Neural cell (in vitro differentiated cells): ENCODE measurements at regions not wholly inside any gene's neighbourhood (a gene's known extent, or its start where the extent isn't known, plus 50 kb on each side); places are given as distances from the start of the nearest gene placed in this dataset.

Experiments
- EP300 ChIP-seq: fragments of 450-650 bp; conservative IDR thresholded peaks from 2 replicates; pipeline ENCODE4 v1.6.1; 2014; ENCODE audit warnings: antibody characterized with exemption, mild to moderate bottlenecking, moderate library complexity; ENCODE audit not compliant: poor library complexity, severe bottlenecking
- EZH2 ChIP-seq: fragments of 200-600, 300-800 bp; shearing (Covaris generic), sonication (generic); IDR thresholded peaks from 2 replicates; pipeline ENCODE4 v1.6.1; 2014; ENCODE audit warnings: antibody characterized with exemption, low read length, borderline replicate concordance, mild to moderate bottlenecking; ENCODE audit not compliant: insufficient read depth, poor library complexity, severe bottlenecking
- POLR2AphosphoS5 ChIP-seq: IDR thresholded peaks from 2 replicates; pipeline ENCODE4 v1.6.1; 2012
- REST ChIP-seq: IDR thresholded peaks from 2 replicates; pipeline ENCODE4 v1.6.1; 2012; ENCODE audit warnings: borderline replicate concordance
- TAF1 ChIP-seq: IDR thresholded peaks from 2 replicates; pipeline ENCODE4 v1.6.1; 2012; ENCODE audit warnings: low read depth
- TF ChIP-seq, protein P1 (sequence below): fragments of 450-650 bp; IDR thresholded peaks from 2 replicates; pipeline ENCODE4 v1.5.1; 2014; ENCODE audit warnings: antibody characterized with exemption, mild to moderate bottlenecking, moderate library complexity; ENCODE audit not compliant: poor library complexity, severe bottlenecking

GRCh38 chr2:62595474-62595873 is 89.5 kb upstream of the TMEM17 start:
- TF ChIP-seq EZH2 (no peak), EP300 (no peak), TAF1 (no peak), POLR2AphosphoS5 (no peak), REST (no peak)
- TF ChIP-seq, protein P1, sequence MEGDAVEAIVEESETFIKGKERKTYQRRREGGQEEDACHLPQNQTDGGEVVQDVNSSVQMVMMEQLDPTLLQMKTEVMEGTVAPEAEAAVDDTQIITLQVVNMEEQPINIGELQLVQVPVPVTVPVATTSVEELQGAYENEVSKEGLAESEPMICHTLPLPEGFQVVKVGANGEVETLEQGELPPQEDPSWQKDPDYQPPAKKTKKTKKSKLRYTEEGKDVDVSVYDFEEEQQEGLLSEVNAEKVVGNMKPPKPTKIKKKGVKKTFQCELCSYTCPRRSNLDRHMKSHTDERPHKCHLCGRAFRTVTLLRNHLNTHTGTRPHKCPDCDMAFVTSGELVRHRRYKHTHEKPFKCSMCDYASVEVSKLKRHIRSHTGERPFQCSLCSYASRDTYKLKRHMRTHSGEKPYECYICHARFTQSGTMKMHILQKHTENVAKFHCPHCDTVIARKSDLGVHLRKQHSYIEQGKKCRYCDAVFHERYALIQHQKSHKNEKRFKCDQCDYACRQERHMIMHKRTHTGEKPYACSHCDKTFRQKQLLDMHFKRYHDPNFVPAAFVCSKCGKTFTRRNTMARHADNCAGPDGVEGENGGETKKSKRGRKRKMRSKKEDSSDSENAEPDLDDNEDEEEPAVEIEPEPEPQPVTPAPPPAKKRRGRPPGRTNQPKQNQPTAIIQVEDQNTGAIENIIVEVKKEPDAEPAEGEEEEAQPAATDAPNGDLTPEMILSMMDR = no peak
